ENCODE measurements at regions not wholly inside any gene's neighbourhood (a gene's known extent, or its start where the extent isn't known, plus 50 kb on each side); places are given as distances from the start of the nearest gene placed in this dataset.

DNA sequence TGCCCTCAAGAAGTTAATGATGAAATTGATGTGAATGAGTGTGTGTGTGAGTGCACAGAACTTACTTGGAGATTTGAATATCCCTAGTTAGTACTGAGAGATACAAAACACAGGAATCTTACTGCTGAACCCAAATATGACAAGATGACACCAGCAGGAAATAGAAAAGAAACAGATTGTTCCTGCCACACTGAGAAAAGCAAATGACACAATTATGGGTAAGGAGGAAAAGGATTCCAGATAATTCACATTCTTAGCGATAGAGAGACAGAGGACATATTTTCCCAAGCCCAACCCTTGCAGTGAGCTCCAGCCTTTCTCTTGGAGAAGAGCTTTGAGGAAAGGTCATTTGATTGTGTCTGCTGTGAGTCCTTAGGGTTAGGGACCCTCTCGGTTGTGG is 105.7 kb upstream of the SMIM21 start:
- 86% methylated on average over 2 of the region's 2 CpGs for WGBS
- Histone ChIP-seq H3K4me1 (ENCODE audit: insufficient read depth, low read length) (no peaks in the 10 kb centered on the region), H3K27me3 (ENCODE audit: insufficient read depth, low read length) (no peaks in the 10 kb centered on the region), H3K4me3 (ENCODE audit: low read length) (no peak overlapping the region), H3K27ac (ENCODE audit: low read depth, low read length) (no peak overlapping the region), H3K9ac (ENCODE audit: low read depth, low read length) (no peak overlapping the region), H3K36me3 (ENCODE audit: insufficient read depth, low read length) (no peaks in the 10 kb centered on the region), H3K9me3 (ENCODE audit: insufficient read depth, low read depth, low read length) (no peaks in the 10 kb centered on the region)

DNA sequence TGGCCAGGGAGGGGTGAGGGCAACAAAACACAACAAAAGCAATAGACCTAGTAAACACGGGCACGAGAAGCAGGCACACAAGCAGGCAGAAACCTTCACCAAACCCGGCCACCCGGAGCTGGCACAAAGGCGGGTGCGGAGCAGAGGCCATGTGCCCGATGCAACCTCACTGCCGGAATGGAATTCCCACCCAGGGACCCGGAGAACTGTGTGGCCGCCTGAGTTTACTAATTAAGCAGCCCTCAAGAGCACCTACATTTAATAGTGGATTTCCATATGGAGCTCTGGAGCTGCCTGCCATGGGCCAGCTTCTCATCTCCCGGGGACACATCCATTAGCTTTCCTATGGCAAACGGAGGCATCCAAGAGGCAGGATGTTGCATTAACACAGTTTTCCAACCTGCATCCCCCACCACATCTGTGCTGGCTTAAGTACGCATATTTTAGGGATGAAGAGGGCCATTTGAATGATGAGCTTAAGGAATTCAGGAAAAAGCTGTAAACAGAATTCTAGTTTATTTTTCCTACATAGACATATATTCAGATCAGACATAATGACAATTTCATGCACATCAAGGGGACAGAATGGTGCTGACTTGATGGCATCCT is 104.5 kb upstream of the SMIM21 start:
- Histone ChIP-seq H3K9ac (ENCODE audit: low read depth, low read length) (no peak overlapping the region), H3K36me3 (ENCODE audit: insufficient read depth, low read length) (no peaks in the 10 kb centered on the region), H3K27ac (ENCODE audit: low read depth, low read length) (no peak overlapping the region), H3K9me3 (ENCODE audit: insufficient read depth, low read depth, low read length) (no peaks in the 10 kb centered on the region), H3K4me3 (ENCODE audit: low read length) (no peak overlapping the region), H3K4me1 (ENCODE audit: insufficient read depth, low read length) (no peaks in the 10 kb centered on the region), H3K27me3 (ENCODE audit: insufficient read depth, low read length) (no peaks in the 10 kb centered on the region)
- WGBS: 92% methylated on average over 12 of the region's 13 CpGs

DNA sequence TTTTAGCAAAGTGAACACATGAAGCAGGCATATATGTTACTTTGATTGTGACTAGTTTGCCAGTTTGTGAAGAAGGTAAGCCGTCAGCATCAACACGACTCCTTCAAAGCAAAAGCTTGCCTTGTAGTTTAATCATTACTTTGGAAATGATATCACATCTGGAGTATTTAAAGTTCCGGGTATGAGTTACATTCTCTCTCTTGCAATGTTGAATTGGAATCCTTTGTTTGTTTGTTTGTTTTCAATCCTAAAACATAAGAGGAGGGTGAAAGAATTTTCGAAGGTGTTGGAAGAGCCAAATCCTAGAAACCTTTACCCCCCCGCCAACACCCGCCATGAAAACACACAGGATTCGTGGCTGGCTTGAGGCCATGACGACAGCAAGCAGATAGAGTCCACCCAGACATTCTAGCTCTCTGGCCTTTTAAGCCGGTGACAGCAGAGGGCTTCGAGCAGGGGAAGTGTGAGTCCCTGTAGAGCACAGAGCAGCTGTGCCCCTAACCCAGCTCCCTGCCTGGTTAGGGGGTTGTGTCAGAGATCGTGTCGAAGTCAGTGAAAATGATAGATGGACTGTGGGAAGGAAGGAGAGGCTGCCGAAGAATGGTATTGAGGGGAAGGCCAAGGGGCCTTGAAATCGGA is 103.8 kb upstream of the SMIM21 start:
- no peaks in the 10 kb centered on the region for H3K27me3 ChIP-seq (ENCODE audit: insufficient read depth, low read length)
- H3K9me3 ChIP-seq (ENCODE audit: insufficient read depth, low read depth, low read length): no peaks in the 10 kb centered on the region
- no peaks in the 10 kb centered on the region for H3K36me3 ChIP-seq (ENCODE audit: insufficient read depth, low read length)
- no peak overlapping the region for H3K27ac ChIP-seq (ENCODE audit: low read depth, low read length)
- H3K9ac ChIP-seq (ENCODE audit: low read depth, low read length): no peak overlapping the region
- H3K4me1 ChIP-seq (ENCODE audit: insufficient read depth, low read length): no peaks in the 10 kb centered on the region
- H3K4me3 ChIP-seq (ENCODE audit: low read length): no peak overlapping the region
- WGBS: 93% methylated on average over 14 of the region's 14 CpGs

DNA sequence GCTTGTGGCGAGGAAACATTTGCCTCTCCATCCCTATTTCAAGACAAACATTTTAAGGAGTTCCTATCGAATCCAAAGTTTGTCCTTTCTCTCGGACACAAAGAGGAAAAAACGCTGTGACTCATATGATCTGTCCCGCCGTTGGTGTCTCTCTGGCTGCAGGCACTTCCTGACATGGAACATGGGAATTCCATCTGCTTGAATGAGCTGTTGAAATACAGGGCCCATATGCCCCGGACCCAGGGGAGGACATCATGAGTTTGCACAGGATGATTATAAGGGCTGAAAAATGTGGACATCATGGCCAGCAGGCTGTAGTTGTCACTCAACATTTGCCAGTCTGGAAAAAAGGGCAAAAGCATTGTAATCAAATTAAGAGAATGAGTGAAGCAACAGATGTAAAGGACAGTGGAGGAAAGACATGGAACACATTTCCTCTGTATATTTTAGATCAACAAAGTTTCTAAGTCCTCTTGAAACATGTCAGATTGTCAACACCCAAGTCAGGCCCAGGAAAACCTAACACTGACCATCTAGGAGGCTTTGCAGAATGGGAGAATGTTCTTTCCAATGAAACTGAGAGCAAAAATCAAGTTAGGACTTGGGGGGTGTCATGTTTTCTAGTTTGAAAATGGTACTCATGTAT is 103.2 kb upstream of the SMIM21 start:
- WGBS: 94% methylated on average over 7 of the region's 7 CpGs
- no peaks in the 10 kb centered on the region for H3K9me3 ChIP-seq (ENCODE audit: insufficient read depth, low read depth, low read length)

DNA sequence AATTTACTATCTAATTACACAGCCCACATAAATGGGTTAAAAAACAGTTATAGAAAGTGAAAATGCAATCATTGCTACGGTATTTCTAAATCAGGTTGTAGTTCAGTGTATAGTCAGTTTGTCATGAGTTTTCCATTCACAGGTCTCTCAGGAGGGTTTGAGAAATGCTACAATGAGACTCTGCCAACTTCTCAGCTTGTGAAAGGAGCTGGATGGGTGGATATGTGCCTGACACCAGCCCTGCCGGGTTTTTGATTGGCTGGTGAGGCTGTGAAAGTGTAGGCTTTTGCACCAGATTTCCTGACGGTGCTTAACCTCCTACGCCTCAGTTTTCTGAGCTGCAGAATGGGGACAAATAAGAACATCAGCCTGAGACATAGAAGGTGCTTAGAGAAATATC is 102.6 kb upstream of the SMIM21 start:
- H3K9ac ChIP-seq (ENCODE audit: low read depth, low read length): no peak overlapping the region
- H3K4me3 ChIP-seq (ENCODE audit: low read length): no peak overlapping the region
- 95% methylated on average over 3 of the region's 4 CpGs for WGBS
- no peaks in the 10 kb centered on the region for H3K36me3 ChIP-seq (ENCODE audit: insufficient read depth, low read length)
- no peaks in the 10 kb centered on the region for H3K4me1 ChIP-seq (ENCODE audit: insufficient read depth, low read length)
- H3K27me3 ChIP-seq (ENCODE audit: insufficient read depth, low read length): no peaks in the 10 kb centered on the region
- H3K9me3 ChIP-seq (ENCODE audit: insufficient read depth, low read depth, low read length): no peaks in the 10 kb centered on the region
- H3K27ac ChIP-seq (ENCODE audit: low read depth, low read length): no peak overlapping the region

More for the DNA sequence above, 103.2 kb upstream of the SMIM21 start:
- H3K27me3 ChIP-seq (ENCODE audit: insufficient read depth, low read length): no peaks in the 10 kb centered on the region
- no peak overlapping the region for H3K27ac ChIP-seq (ENCODE audit: low read depth, low read length)
- no peaks in the 10 kb centered on the region for H3K36me3 ChIP-seq (ENCODE audit: insufficient read depth, low read length)
- H3K4me3 ChIP-seq (ENCODE audit: low read length): no peak overlapping the region
- no peaks in the 10 kb centered on the region for H3K4me1 ChIP-seq (ENCODE audit: insufficient read depth, low read length)
- no peak overlapping the region for H3K9ac ChIP-seq (ENCODE audit: low read depth, low read length)

DNA sequence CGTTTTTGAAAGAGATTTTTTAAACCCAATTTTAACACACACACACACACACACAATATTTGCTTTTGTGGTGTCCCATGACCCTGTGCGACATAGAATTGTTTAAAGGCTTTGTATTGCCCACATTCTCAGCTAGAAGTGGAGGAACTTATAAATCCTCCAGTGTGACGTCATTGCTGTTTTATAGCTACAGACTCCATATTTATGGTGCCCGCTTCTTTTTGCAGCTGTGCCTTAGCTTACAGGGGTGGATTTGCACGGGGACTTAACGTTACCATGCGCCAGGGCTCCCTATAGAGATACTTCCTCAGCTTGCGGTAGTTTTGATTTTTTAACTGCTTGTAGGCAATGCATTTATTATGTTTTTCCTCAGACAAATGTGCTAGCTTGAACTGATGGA is 101.9 kb upstream of the SMIM21 start:
- 96% methylated on average over 8 of the region's 8 CpGs for WGBS
- H3K36me3 ChIP-seq (ENCODE audit: insufficient read depth, low read length): no peaks in the 10 kb centered on the region
- no peak overlapping the region for H3K9ac ChIP-seq (ENCODE audit: low read depth, low read length)
- H3K4me3 ChIP-seq (ENCODE audit: low read length): no peak overlapping the region
- H3K27me3 ChIP-seq (ENCODE audit: insufficient read depth, low read length): no peaks in the 10 kb centered on the region
- H3K9me3 ChIP-seq (ENCODE audit: insufficient read depth, low read depth, low read length): no peaks in the 10 kb centered on the region
- no peaks in the 10 kb centered on the region for H3K4me1 ChIP-seq (ENCODE audit: insufficient read depth, low read length)
- no peak overlapping the region for H3K27ac ChIP-seq (ENCODE audit: low read depth, low read length)

DNA sequence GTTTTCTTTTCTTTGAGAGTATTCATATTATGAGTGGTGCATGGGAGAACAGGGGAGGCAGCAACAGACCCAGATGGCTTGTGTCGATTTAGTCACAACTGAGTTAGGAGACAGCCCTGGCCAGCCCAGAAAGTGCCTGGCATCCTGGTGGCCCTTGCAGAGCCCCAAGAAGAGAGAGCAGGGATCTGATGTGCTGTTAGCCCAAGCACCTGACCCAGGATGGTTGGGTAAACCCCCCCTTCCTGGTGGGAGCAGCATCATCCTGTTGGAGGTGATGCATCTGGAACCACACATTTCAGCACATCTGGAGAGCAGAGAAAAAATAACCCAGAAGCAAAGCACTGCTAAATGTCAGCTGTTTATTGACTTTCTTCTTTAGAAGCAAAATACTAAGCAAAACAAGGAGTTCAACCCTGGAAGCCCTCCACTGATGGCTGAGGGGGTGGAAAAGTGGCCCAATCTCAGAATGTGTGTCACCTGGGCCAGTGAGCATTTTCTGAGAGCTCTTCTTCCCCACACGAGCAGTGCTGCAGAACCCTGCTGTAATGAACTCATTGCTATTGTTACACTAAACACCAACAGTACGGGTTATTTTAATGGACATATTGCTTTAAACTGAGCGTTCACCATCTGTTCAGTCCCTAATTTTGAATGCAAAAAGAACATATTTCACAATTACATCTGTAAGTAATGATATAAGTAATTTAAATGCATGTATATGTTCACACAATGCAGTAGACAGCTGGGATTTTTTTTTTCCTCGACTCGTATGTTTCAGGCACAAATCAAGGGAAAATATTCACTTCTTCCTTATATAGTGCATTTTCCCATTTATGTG is 100.6 kb upstream of the SMIM21 start:
- no peaks in the 10 kb centered on the region for H3K36me3 ChIP-seq (ENCODE audit: insufficient read depth, low read length)
- 94% methylated on average over 4 of the region's 6 CpGs for WGBS
- no peaks in the 10 kb centered on the region for H3K27me3 ChIP-seq (ENCODE audit: insufficient read depth, low read length)
- no peaks in the 10 kb centered on the region for H3K9me3 ChIP-seq (ENCODE audit: insufficient read depth, low read depth, low read length)
- no peak overlapping the region for H3K27ac ChIP-seq (ENCODE audit: low read depth, low read length)
- H3K4me1 ChIP-seq (ENCODE audit: insufficient read depth, low read length): no peaks in the 10 kb centered on the region
- no peak overlapping the region for H3K9ac ChIP-seq (ENCODE audit: low read depth, low read length)
- no peak overlapping the region for H3K4me3 ChIP-seq (ENCODE audit: low read length)

DNA sequence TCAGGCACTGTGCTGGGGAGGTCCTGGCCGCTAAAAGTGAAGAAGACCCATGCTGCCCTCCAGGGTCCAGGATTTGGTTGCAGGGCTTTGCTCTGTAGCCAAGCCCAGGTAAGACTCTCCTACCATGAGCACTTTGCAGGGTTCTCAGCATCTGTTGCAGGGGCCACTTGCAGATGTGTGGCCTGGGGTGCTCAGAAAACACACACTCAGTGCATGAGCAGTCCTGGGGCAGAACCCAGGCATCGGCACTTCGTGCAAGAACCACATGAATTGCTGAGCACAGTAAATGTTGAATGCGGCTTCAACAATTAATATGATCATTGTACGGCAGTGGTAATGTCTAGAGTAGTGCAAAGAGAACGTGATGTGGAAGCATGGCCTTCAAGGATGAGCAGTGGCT is 98.5 kb upstream of the SMIM21 start:
- Histone ChIP-seq H3K9me3 (ENCODE audit: insufficient read depth, low read depth, low read length) (no peaks in the 10 kb centered on the region), H3K4me1 (ENCODE audit: insufficient read depth, low read length) (no peaks in the 10 kb centered on the region), H3K36me3 (ENCODE audit: insufficient read depth, low read length) (no peaks in the 10 kb centered on the region), H3K4me3 (ENCODE audit: low read length) (no peak overlapping the region), H3K27ac (ENCODE audit: low read depth, low read length) (no peak overlapping the region), H3K9ac (ENCODE audit: low read depth, low read length) (no peak overlapping the region), H3K27me3 (ENCODE audit: insufficient read depth, low read length) (no peaks in the 10 kb centered on the region)
- 96% methylated on average over 6 of the region's 6 CpGs for WGBS

DNA sequence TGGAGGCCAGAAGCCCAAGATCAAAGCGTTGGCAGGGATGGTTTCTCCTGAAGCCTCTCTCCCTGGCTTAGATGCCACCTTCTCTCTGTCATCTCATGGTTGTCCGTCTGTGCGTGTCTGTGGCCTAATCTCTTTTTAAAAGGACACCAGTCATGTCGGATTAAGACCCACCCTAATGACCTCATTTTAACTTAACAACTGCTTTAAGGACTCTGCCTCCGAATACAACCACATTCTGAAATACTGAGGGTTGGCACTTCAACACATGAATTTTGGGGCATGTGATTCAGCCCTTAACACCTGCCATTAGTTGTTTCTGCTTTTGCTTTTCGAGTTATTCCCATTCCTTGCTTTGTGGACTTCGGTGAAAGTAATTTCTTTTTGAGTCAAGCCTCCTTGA is 97.8 kb upstream of the SMIM21 start:
- Histone ChIP-seq H3K9ac (ENCODE audit: low read depth, low read length) (no peak overlapping the region), H3K36me3 (ENCODE audit: insufficient read depth, low read length) (no peaks in the 10 kb centered on the region), H3K4me3 (ENCODE audit: low read length) (no peak overlapping the region), H3K9me3 (ENCODE audit: insufficient read depth, low read depth, low read length) (no peaks in the 10 kb centered on the region), H3K4me1 (ENCODE audit: insufficient read depth, low read length) (no peaks in the 10 kb centered on the region), H3K27ac (ENCODE audit: low read depth, low read length) (no peak overlapping the region), H3K27me3 (ENCODE audit: insufficient read depth, low read length) (no peaks in the 10 kb centered on the region)
- WGBS: 95% methylated on average over 7 of the region's 7 CpGs

DNA sequence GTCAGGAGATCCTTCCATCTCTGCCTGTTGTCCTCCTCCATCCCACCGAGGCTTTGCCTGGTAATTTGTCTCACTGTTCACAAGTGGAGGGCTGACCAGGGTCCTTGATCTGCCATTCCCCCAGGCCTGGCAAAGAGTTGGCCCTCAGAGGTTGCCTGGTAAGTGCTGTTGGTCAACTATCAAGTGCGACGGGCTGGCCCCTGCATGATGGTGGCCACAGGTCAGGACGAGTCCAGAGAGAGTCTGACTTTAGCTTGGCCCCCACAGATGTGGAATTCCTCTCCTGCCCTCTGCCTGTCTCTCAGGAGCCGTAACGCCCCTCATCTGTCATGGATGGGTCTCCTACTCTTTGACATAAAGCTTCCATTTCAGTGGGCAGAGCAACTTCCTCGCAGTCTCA is 97.3 kb upstream of the SMIM21 start:
- H3K9ac ChIP-seq (ENCODE audit: low read depth, low read length): no peak overlapping the region
- no peak overlapping the region for H3K27ac ChIP-seq (ENCODE audit: low read depth, low read length)
- no peaks in the 10 kb centered on the region for H3K9me3 ChIP-seq (ENCODE audit: insufficient read depth, low read depth, low read length)
- WGBS: 96% methylated on average over 7 of the region's 7 CpGs
- no peak overlapping the region for H3K4me3 ChIP-seq (ENCODE audit: low read length)
- H3K27me3 ChIP-seq (ENCODE audit: insufficient read depth, low read length): no peaks in the 10 kb centered on the region
- no peaks in the 10 kb centered on the region for H3K4me1 ChIP-seq (ENCODE audit: insufficient read depth, low read length)
- H3K36me3 ChIP-seq (ENCODE audit: insufficient read depth, low read length): no peaks in the 10 kb centered on the region

DNA sequence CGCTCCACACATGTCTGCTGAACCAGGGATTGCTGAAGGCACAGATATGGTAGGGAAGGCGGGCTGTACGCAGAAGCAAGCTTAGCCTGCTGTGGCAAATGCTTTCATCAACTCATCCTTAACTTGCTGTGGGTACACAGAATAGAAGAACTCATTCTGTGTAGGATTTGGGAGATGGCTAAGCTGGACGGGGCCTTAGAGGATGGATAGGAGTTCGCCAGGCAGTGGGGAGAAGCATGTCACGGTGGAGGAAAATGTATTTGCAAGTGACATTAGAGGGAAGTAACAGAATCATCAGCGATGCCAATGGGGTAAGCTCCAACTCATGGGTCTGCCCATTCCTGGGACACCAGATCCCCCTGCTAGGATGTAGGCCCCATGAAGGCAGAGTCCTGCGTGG is 96.7 kb upstream of the SMIM21 start:
- no peaks in the 10 kb centered on the region for H3K4me1 ChIP-seq (ENCODE audit: insufficient read depth, low read length)
- WGBS: 97% methylated on average over 8 of the region's 8 CpGs
- no peaks in the 10 kb centered on the region for H3K9me3 ChIP-seq (ENCODE audit: insufficient read depth, low read depth, low read length)
- H3K4me3 ChIP-seq (ENCODE audit: low read length): no peak overlapping the region
- H3K27ac ChIP-seq (ENCODE audit: low read depth, low read length): no peak overlapping the region
- no peaks in the 10 kb centered on the region for H3K27me3 ChIP-seq (ENCODE audit: insufficient read depth, low read length)
- no peaks in the 10 kb centered on the region for H3K36me3 ChIP-seq (ENCODE audit: insufficient read depth, low read length)
- no peak overlapping the region for H3K9ac ChIP-seq (ENCODE audit: low read depth, low read length)
